ENCODE measurements at regions not wholly inside any gene's neighbourhood (a gene's known extent, or its start where the extent isn't known, plus 50 kb on each side); places are given as distances from the start of the nearest gene placed in this dataset.

- TF ChIP-seq CTCF (IDR thresholded peaks at IDR 0.05; ENCODE audit: low read depth, low read length): no peak
- TF ChIP-seq EZH2phosphoT487 (IDR thresholded peaks at IDR 0.05; ENCODE audit: low read depth): no peak
These were observed 50.0 kb upstream of the EVL start for GRCh38 chr14:100015251-100015655.
